K562 (cell line): ENCODE measurements at regions not wholly inside any gene's neighbourhood (a gene's known extent, or its start where the extent isn't known, plus 50 kb on each side); places are given as distances from the start of the nearest gene placed in this dataset.
A peak's percentile ranks its signal among the peaks of the same experiment; 100 is the strongest.

Experiments
- ATAC-seq: fragments of 200-7000 bp; cut with Tn5 transposase; 3 replicates; pipeline ENCODE4 v1.9.1; 2020; ENCODE audit warnings: moderate library complexity
- BruUV-seq: library from RNA; stranded (reverse); fragments of 400-500 nt; replicated peaks from 2 replicates; lab custom pipeline; 2021; lab: Mats Ljungman, UMichigan
- CTCF ChIA-PET: fragments of 300-600 bp; formaldehyde crosslinking; extraction: SDS; loops from one replicate; lab custom pipeline; 2021; ENCODE audit warnings: low intra/inter-chr PET ratio; lab: Yijun Ruan, JAX
- POLR2A ChIA-PET: fragments of 300-600, 350-650 bp; sonication (Branson Sonifier 250); formaldehyde crosslinking; extraction: SDS; loops from one replicate; lab custom pipeline; 2021; ENCODE audit warnings: antibody characterized with exemption, inconsistent platforms; lab: Yijun Ruan, JAX
- DNase-seq, 4 experiments: peaks; one replicate each; pipeline versions ENCODE4 v3.0.0 to v3.0.0-alpha.2; 2011 to 2018; ENCODE audit warnings: low spot score in 3 of 4, mixed read lengths in 3 of 4; ENCODE audit errors: extremely low read depth in 1 of 4
- FAIRE-seq: peaks from 2 replicates; lab custom pipeline; 2011; peaks lifted over from hg19 to GRCh38; lab: Jason Lieb, UNC
- H2AFZ ChIP-seq: 2 replicates; pipeline ENCODE4 v1.6.0; 2011; ENCODE audit warnings: low read depth, low read length, control low read depth, inconsistent platforms
- H3K27ac ChIP-seq: fragments of 200-600 bp; 3 replicates; pipeline ENCODE4 v1.8.0; 2011; ENCODE audit warnings: low read depth, mild to moderate bottlenecking, control low read depth, inconsistent platforms, low read length, moderate library complexity, mixed read lengths; ENCODE audit errors: extremely low read depth
- H3K27me3 ChIP-seq, 2 experiments: fragments of 300-600 bp in 1 of 2; 2 replicates in 1 of 2; 3 replicates in 1 of 2; pipeline versions ENCODE4 v1.6.0 to v1.8.0; 2011; ENCODE audit warnings: inconsistent platforms in 2 of 2, low read length in 2 of 2, mild to moderate bottlenecking in 1 of 2, mixed read lengths in 1 of 2, moderate library complexity in 1 of 2; ENCODE audit not compliant: control insufficient read depth in 2 of 2, insufficient read depth in 2 of 2
- H3K36me3 ChIP-seq: fragments of 300-600 bp; 3 replicates; pipeline ENCODE4 v1.8.0; 2011; ENCODE audit warnings: mild to moderate bottlenecking, low read length, inconsistent platforms; ENCODE audit not compliant: control insufficient read depth, insufficient read depth
- H3K4me1 ChIP-seq, 2 experiments: fragments of 200-600 bp in 1 of 2; replicated peaks in 1 of 2; 2 replicates in 1 of 2; 3 replicates in 1 of 2; pipeline versions ENCODE4 v1.5.1 to v1.8.0; 2011; ENCODE audit warnings: inconsistent platforms in 2 of 2, low read length in 2 of 2, mild to moderate bottlenecking in 1 of 2, mixed read lengths in 1 of 2, moderate library complexity in 1 of 2; ENCODE audit not compliant: control insufficient read depth in 2 of 2, insufficient read depth in 2 of 2
- H3K4me2 ChIP-seq: 2 replicates; pipeline ENCODE4 v1.6.1; 2011; ENCODE audit warnings: low read length, control low read depth, inconsistent platforms, mixed read lengths; ENCODE audit not compliant: insufficient read depth
- H3K4me3 ChIP-seq: fragments of 200-600 bp; sonication (generic), shearing (Covaris generic); 2 replicates; pipeline ENCODE4 v1.5.1; 2016; ENCODE audit warnings: control low read depth, inconsistent platforms
- H3K79me2 ChIP-seq: fragments of 200-600 bp; 3 replicates; pipeline ENCODE4 v1.8.0; 2011; ENCODE audit warnings: low read length, inconsistent platforms; ENCODE audit not compliant: control insufficient read depth, insufficient read depth
- H3K9ac ChIP-seq, 2 experiments: 2 replicates each; pipeline versions ENCODE4 v1.6.0 to v1.6.1; 2011; ENCODE audit warnings: low read depth in 2 of 2, low read length in 2 of 2, control low read depth in 1 of 2, inconsistent platforms in 1 of 2, mild to moderate bottlenecking in 1 of 2, mixed read lengths in 1 of 2; ENCODE audit not compliant: insufficient read depth in 1 of 2
- H3K9me1 ChIP-seq: one replicate; pipeline ENCODE4 v1.6.0; 2011; ENCODE audit warnings: inconsistent platforms, mild to moderate bottlenecking, low read length, moderate library complexity; ENCODE audit not compliant: control insufficient read depth, insufficient read depth
- H3K9me3 ChIP-seq: replicated peaks from 2 replicates; pipeline ENCODE4 v1.5.1; 2011; ENCODE audit warnings: low read depth, low read length, inconsistent platforms; ENCODE audit not compliant: control insufficient read depth, insufficient read depth
- H4K20me1 ChIP-seq: replicated peaks from 2 replicates; pipeline ENCODE4 v1.6.1; 2011; ENCODE audit warnings: low read length, inconsistent platforms, mixed read lengths; ENCODE audit not compliant: control insufficient read depth, insufficient read depth
- ZNF274 ChIP-seq: IDR thresholded peaks from 2 replicates; pipeline ENCODE4 v1.6.1; 2011; ENCODE audit warnings: low read depth, mild to moderate bottlenecking, low read length, moderate library complexity, borderline replicate concordance
- WGBS: fragments of 100-300 bp; shearing (Covaris generic); methylation state at CpG from one replicate; pipeline ENCODE4 v1.1.6; 2016; ENCODE audit warnings: low coverage, mixed read lengths; ENCODE audit not compliant: insufficient coverage; ENCODE audit errors: missing lambda C conversion rate; 5-methylcytosine and 5-hydroxymethylcytosine counted together
- in situ Hi-C: fragments of 300-500 bp; cut with MboI; formaldehyde crosslinking; loops from 4 replicates; pipeline ENCODE4 v1.15.0; 2018; ENCODE audit warnings: inconsistent platforms, mixed read lengths
- intact Hi-C: fragments of 100-400 bp; cut with micrococcal nuclease; formaldehyde crosslinking; loops from 2 replicates; pipeline ENCODE4 v1.14.2; 2022
- TF ChIP-seq, protein P1 (sequence below): fragments of 450-650 bp; IDR thresholded peaks from 2 replicates; pipeline ENCODE4 v1.6.1; 2016; ENCODE audit warnings: mild to moderate bottlenecking, moderate library complexity

DNA sequence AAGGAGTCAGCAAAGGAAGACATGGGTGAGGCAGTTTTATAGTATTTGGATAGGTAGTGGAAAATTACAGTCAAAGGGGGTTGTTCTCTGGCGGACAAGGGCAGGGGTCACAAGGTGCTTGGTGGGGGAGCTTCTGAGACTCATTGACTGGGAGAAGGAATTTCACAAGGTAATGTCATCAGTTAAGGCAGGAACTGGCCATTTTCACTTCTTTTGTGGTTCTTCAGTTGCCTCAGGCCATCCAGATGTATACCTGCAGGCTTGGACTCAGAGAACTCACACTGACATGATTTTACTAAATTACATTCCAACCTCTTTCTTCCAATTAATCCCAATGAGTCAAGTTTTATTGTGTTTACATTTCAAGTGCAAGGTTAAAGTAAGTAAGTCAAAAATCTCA is 240.5 kb upstream of the API5 start:
- in situ Hi-C loops (no loop called here), intact Hi-C loops (no loop called here)
- FAIRE-seq (no peak), DNase-seq (no peak), ATAC-seq (no peak)
- Histone ChIP-seq H2AFZ (no peak overlapping the region), H3K4me1 (no peaks in the 10 kb centered on the region), H3K36me3 (no peaks in the 10 kb centered on the region), H4K20me1 (no peaks in the 10 kb centered on the region), H3K4me3 (no peak overlapping the region), H3K27me3 (no peaks in the 10 kb centered on the region), H3K9me3 (no peaks in the 10 kb centered on the region), H3K9me1 (no peaks in the 10 kb centered on the region), H3K79me2 (no peaks in the 10 kb centered on the region), H3K9ac (no peak overlapping the region), H3K27ac (no peak overlapping the region), H3K4me2 (no peak overlapping the region)
- BruUV-seq: no TSS peak
- TF ChIP-seq ZNF274: peak; percentile 53; the same call in 1 of the 2 replicates
- TF ChIP-seq, protein P1, sequence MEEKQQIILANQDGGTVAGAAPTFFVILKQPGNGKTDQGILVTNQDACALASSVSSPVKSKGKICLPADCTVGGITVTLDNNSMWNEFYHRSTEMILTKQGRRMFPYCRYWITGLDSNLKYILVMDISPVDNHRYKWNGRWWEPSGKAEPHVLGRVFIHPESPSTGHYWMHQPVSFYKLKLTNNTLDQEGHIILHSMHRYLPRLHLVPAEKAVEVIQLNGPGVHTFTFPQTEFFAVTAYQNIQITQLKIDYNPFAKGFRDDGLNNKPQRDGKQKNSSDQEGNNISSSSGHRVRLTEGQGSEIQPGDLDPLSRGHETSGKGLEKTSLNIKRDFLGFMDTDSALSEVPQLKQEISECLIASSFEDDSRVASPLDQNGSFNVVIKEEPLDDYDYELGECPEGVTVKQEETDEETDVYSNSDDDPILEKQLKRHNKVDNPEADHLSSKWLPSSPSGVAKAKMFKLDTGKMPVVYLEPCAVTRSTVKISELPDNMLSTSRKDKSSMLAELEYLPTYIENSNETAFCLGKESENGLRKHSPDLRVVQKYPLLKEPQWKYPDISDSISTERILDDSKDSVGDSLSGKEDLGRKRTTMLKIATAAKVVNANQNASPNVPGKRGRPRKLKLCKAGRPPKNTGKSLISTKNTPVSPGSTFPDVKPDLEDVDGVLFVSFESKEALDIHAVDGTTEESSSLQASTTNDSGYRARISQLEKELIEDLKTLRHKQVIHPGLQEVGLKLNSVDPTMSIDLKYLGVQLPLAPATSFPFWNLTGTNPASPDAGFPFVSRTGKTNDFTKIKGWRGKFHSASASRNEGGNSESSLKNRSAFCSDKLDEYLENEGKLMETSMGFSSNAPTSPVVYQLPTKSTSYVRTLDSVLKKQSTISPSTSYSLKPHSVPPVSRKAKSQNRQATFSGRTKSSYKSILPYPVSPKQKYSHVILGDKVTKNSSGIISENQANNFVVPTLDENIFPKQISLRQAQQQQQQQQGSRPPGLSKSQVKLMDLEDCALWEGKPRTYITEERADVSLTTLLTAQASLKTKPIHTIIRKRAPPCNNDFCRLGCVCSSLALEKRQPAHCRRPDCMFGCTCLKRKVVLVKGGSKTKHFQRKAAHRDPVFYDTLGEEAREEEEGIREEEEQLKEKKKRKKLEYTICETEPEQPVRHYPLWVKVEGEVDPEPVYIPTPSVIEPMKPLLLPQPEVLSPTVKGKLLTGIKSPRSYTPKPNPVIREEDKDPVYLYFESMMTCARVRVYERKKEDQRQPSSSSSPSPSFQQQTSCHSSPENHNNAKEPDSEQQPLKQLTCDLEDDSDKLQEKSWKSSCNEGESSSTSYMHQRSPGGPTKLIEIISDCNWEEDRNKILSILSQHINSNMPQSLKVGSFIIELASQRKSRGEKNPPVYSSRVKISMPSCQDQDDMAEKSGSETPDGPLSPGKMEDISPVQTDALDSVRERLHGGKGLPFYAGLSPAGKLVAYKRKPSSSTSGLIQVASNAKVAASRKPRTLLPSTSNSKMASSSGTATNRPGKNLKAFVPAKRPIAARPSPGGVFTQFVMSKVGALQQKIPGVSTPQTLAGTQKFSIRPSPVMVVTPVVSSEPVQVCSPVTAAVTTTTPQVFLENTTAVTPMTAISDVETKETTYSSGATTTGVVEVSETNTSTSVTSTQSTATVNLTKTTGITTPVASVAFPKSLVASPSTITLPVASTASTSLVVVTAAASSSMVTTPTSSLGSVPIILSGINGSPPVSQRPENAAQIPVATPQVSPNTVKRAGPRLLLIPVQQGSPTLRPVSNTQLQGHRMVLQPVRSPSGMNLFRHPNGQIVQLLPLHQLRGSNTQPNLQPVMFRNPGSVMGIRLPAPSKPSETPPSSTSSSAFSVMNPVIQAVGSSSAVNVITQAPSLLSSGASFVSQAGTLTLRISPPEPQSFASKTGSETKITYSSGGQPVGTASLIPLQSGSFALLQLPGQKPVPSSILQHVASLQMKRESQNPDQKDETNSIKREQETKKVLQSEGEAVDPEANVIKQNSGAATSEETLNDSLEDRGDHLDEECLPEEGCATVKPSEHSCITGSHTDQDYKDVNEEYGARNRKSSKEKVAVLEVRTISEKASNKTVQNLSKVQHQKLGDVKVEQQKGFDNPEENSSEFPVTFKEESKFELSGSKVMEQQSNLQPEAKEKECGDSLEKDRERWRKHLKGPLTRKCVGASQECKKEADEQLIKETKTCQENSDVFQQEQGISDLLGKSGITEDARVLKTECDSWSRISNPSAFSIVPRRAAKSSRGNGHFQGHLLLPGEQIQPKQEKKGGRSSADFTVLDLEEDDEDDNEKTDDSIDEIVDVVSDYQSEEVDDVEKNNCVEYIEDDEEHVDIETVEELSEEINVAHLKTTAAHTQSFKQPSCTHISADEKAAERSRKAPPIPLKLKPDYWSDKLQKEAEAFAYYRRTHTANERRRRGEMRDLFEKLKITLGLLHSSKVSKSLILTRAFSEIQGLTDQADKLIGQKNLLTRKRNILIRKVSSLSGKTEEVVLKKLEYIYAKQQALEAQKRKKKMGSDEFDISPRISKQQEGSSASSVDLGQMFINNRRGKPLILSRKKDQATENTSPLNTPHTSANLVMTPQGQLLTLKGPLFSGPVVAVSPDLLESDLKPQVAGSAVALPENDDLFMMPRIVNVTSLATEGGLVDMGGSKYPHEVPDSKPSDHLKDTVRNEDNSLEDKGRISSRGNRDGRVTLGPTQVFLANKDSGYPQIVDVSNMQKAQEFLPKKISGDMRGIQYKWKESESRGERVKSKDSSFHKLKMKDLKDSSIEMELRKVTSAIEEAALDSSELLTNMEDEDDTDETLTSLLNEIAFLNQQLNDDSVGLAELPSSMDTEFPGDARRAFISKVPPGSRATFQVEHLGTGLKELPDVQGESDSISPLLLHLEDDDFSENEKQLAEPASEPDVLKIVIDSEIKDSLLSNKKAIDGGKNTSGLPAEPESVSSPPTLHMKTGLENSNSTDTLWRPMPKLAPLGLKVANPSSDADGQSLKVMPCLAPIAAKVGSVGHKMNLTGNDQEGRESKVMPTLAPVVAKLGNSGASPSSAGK: no peak
- WGBS: 8% methylated on average over 1 of the region's 1 CpG
- ChIA-PET POLR2A (no interaction called here), CTCF (no interaction called here)
